IMR-90 (cell line): ENCODE measurements at regions not wholly inside any gene's neighbourhood (a gene's known extent, or its start where the extent isn't known, plus 50 kb on each side); places are given as distances from the start of the nearest gene placed in this dataset.

Experiments used
- ATAC-seq: fragments of 200-7000 bp; cut with Tn5 transposase; 2 replicates; pipeline ENCODE4 v1.9.1; 2020; ENCODE audit warnings: low read depth, mild to moderate bottlenecking, moderate library complexity
- BruUV-seq: library from RNA; stranded (reverse); fragments of 400-500 nt; replicated peaks from 2 replicates; lab custom pipeline; 2021; lab: Mats Ljungman, UMichigan
- CTCF ChIA-PET: fragments of 300-600 bp; formaldehyde crosslinking; extraction: SDS; loops from one replicate; lab custom pipeline; 2021; ENCODE audit warnings: antibody characterized with exemption; lab: Yijun Ruan, JAX
- POLR2A ChIA-PET: fragments of 300-600 bp; sonication (Branson Sonifier 250); formaldehyde crosslinking; loops from one replicate; lab custom pipeline; 2022; ENCODE audit warnings: antibody characterized with exemption; ENCODE audit not compliant: unreplicated experiment; lab: Charles Lee
- DNase-seq: peaks from one replicate; pipeline ENCODE4 v3.0.0; 2013
- H2AFZ ChIP-seq: replicated peaks from 2 replicates; pipeline ENCODE3; 2013; ENCODE audit warnings: low read length, mild to moderate bottlenecking; ENCODE audit not compliant: poor library complexity
- H2AK5ac ChIP-seq: 2 replicates; pipeline ENCODE4 v1.6.1; 2013; ENCODE audit warnings: low read depth, low read length, inconsistent platforms
- H2AK9ac ChIP-seq: replicated peaks from 2 replicates; pipeline ENCODE3; 2013; ENCODE audit warnings: mild to moderate bottlenecking, low read depth, low read length, moderate library complexity; ENCODE audit not compliant: poor library complexity
- H2BK120ac ChIP-seq: 2 replicates; pipeline ENCODE4 v1.6.1; 2013; ENCODE audit warnings: low read depth, low read length, inconsistent platforms
- H2BK15ac ChIP-seq: 3 replicates; pipeline ENCODE4 v1.6.1; 2013; ENCODE audit warnings: low read depth, low read length, inconsistent platforms
- H2BK20ac ChIP-seq: 2 replicates; pipeline ENCODE4 v1.6.1; 2013; ENCODE audit warnings: low read depth, mild to moderate bottlenecking, inconsistent platforms, low read length, moderate library complexity
- H2BK5ac ChIP-seq: 2 replicates; pipeline ENCODE4 v1.6.1; 2013; ENCODE audit warnings: mild to moderate bottlenecking, low read depth, low read length, inconsistent platforms; ENCODE audit not compliant: poor library complexity, severe bottlenecking
- H3K14ac ChIP-seq: replicated peaks from 2 replicates; pipeline ENCODE4 v1.6.1; 2013; ENCODE audit warnings: low read depth, low read length, inconsistent platforms
- H3K18ac ChIP-seq: 2 replicates; pipeline ENCODE4 v1.6.1; 2013; ENCODE audit warnings: low read depth, low read length, control low read depth
- H3K23ac ChIP-seq: 2 replicates; pipeline ENCODE4 v1.6.1; 2013; ENCODE audit warnings: low read depth, low read length, inconsistent platforms
- H3K27ac ChIP-seq: 2 replicates; pipeline ENCODE4 v1.5.1; 2013; ENCODE audit warnings: mild to moderate bottlenecking, control low read depth, low read length; ENCODE audit not compliant: insufficient read depth
- H3K27me3 ChIP-seq: 2 replicates; pipeline ENCODE4 v1.6.1; 2013; ENCODE audit warnings: low read length; ENCODE audit not compliant: control insufficient read depth, insufficient read depth
- H3K36me3 ChIP-seq: 2 replicates; pipeline ENCODE4 v1.6.1; 2013; ENCODE audit warnings: low read length, mixed read lengths; ENCODE audit not compliant: control insufficient read depth, insufficient read depth
- H3K4ac ChIP-seq: 2 replicates; pipeline ENCODE4 v1.6.1; 2013; ENCODE audit warnings: low read depth, low read length, inconsistent platforms
- H3K4me1 ChIP-seq: 2 replicates; pipeline ENCODE4 v1.6.1; 2013; ENCODE audit warnings: low read length, mixed read lengths; ENCODE audit not compliant: control insufficient read depth, insufficient read depth
- H3K4me2 ChIP-seq: 2 replicates; pipeline ENCODE4 v1.6.1; 2013; ENCODE audit warnings: low read depth, mild to moderate bottlenecking, control low read depth, low read length, moderate library complexity
- H3K4me3 ChIP-seq: 2 replicates; pipeline ENCODE4 v1.5.1; 2013; ENCODE audit warnings: low read depth, mild to moderate bottlenecking, control low read depth, low read length, moderate library complexity; ENCODE audit not compliant: insufficient read depth
- H3K56ac ChIP-seq: 2 replicates; pipeline ENCODE4 v1.6.1; 2013; ENCODE audit warnings: low read length, inconsistent platforms; ENCODE audit not compliant: insufficient read depth; ENCODE audit errors: extremely low read depth
- H3K79me1 ChIP-seq, 2 experiments: 2 replicates each; pipeline ENCODE4 v1.6.1; 2013; ENCODE audit warnings: low read length in 2 of 2, inconsistent platforms in 1 of 2, low read depth in 1 of 2
- H3K9ac ChIP-seq: 2 replicates; pipeline ENCODE4 v1.6.1; 2013; ENCODE audit warnings: low read depth, low read length, control low read depth
- H3K9me1 ChIP-seq: 2 replicates; pipeline ENCODE4 v1.6.1; 2013; ENCODE audit warnings: low read length, inconsistent platforms; ENCODE audit not compliant: insufficient read depth
- H3K9me3 ChIP-seq: 2 replicates; pipeline ENCODE4 v1.6.1; 2013; ENCODE audit warnings: low read length; ENCODE audit not compliant: control insufficient read depth, insufficient read depth
- H4K20me1 ChIP-seq: 2 replicates; pipeline ENCODE4 v1.6.1; 2013; ENCODE audit warnings: low read length, inconsistent platforms; ENCODE audit not compliant: insufficient read depth
- H4K5ac ChIP-seq: 2 replicates; pipeline ENCODE4 v1.6.1; 2013; ENCODE audit warnings: mild to moderate bottlenecking, low read depth, low read length, control low read depth
- H4K8ac ChIP-seq, 2 experiments: 2 replicates each; pipeline ENCODE4 v1.6.1; 2013; ENCODE audit warnings: low read depth in 2 of 2, low read length in 2 of 2, control low read depth in 1 of 2, inconsistent platforms in 1 of 2
- H4K91ac ChIP-seq: 2 replicates; pipeline ENCODE4 v1.6.1; 2013; ENCODE audit warnings: low read depth, low read length, inconsistent platforms; ENCODE audit not compliant: insufficient read depth
- CEBPB ChIP-seq: IDR thresholded peaks from 2 replicates; pipeline ENCODE4 v1.6.1; 2012; ENCODE audit warnings: low read depth, low read length, improper control_type of control experiment
- CHD1 ChIP-seq: IDR thresholded peaks from 2 replicates; pipeline ENCODE4 v1.6.1; 2012; ENCODE audit warnings: low read depth, low read length, improper control_type of control experiment
- MAFK ChIP-seq: IDR thresholded peaks from 2 replicates; pipeline ENCODE4 v1.6.1; 2012; ENCODE audit warnings: low read depth, low read length, improper control_type of control experiment
- MAZ ChIP-seq: IDR thresholded peaks from 2 replicates; pipeline ENCODE4 v1.6.1; 2012; ENCODE audit warnings: low read depth, mild to moderate bottlenecking, low read length, improper control_type of control experiment, moderate library complexity, borderline replicate concordance
- MXI1 ChIP-seq: IDR thresholded peaks from 2 replicates; pipeline ENCODE4 v1.6.1; 2012; ENCODE audit warnings: low read depth, mild to moderate bottlenecking, low read length, moderate library complexity, borderline replicate concordance
- POLR2A ChIP-seq: IDR thresholded peaks from 2 replicates; pipeline ENCODE4 v1.6.1; 2012; ENCODE audit warnings: mild to moderate bottlenecking, low read depth, low read length
- RCOR1 ChIP-seq: IDR thresholded peaks from 2 replicates; pipeline ENCODE4 v1.6.1; 2012; ENCODE audit warnings: mild to moderate bottlenecking, low read length, improper control_type of control experiment; ENCODE audit not compliant: insufficient replicate concordance
- RFX5 ChIP-seq: IDR thresholded peaks from 2 replicates; pipeline ENCODE4 v1.8.0; 2012; ENCODE audit warnings: low read depth, mild to moderate bottlenecking, low read length, moderate library complexity
- SMC3 ChIP-seq: fragments of 150-350 bp; IDR thresholded peaks from 2 replicates; pipeline ENCODE4 v1.6.1; 2016; ENCODE audit warnings: low read depth, mild to moderate bottlenecking, antibody characterized with exemption, low read length, moderate library complexity
- WGBS, 2 experiments: methylation state at CpG; one replicate each; pipeline versions ENCODE4 v1.1.5 to v1.1.7; 2013; ENCODE audit warnings: missing lambda C conversion rate in 2 of 2; ENCODE audit not compliant: insufficient read length in 1 of 2; ENCODE audit errors: extremely low coverage in 2 of 2; 5-methylcytosine and 5-hydroxymethylcytosine counted together
- dilution Hi-C: fragments of 300-500 bp; cut with HindIII; formaldehyde crosslinking; loops from one replicate; pipeline ENCODE4 v1.14.3; 2018; ENCODE audit warnings: low sequenced_read_pairs; ENCODE audit not compliant: unreplicated experiment
- in situ Hi-C: fragments of 300-500 bp; cut with MboI; formaldehyde crosslinking; loops from 3 replicates; pipeline ENCODE4 v1.14.3; 2019; ENCODE audit warnings: low sequenced_read_pairs, inconsistent platforms, mixed read lengths
- intact Hi-C: fragments of 100-400 bp; cut with micrococcal nuclease; formaldehyde crosslinking; loops from 2 replicates; pipeline ENCODE4 v1.10.0; 2022
- TF ChIP-seq, protein P1 (sequence below): fragments of 150-350 bp; IDR thresholded peaks from 2 replicates; pipeline ENCODE4 v1.6.1; 2016; ENCODE audit warnings: low read depth, mild to moderate bottlenecking, low read length, moderate library complexity, borderline replicate concordance
- TF ChIP-seq, protein P2 (sequence below): fragments of 150-350 bp; IDR thresholded peaks from 2 replicates; pipeline ENCODE4 v1.6.1; 2017; ENCODE audit warnings: mild to moderate bottlenecking, antibody characterized with exemption, low read length, low read depth

DNA sequence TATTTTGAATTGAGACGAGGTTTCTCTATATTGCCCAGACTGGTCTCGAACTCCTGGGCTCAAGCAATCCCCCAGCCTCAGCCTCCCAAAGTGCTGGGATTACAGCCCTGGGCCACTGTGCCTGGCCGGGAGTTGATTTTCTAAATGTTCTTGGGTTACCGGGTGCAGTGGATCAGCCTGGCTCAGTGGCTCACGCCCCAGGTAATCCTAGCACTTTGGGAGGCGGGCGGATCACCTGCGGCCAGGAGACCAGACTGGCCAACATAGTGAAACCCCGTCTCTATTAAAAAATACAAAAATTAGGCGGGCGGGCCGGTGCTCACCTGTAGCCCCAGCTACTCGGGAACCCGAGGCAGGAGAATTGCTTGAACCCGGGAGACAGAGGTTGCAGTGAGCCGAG is 106.9 kb upstream of the LARP1 start:
- H2AFZ ChIP-seq, result no peak overlapping the region
- H3K18ac ChIP-seq, result no peak overlapping the region
- no peak overlapping the region for H2BK120ac ChIP-seq
- H2BK5ac ChIP-seq, result no peak overlapping the region
- intact Hi-C loops, result no loop called here
- DNase-seq (no peak), ATAC-seq (no peak)
- peaks cover 5% of the 10 kb centered on the region for H3K27me3 ChIP-seq
- no peak overlapping the region for H2BK20ac ChIP-seq
- no TSS peak for BruUV-seq
- no peak overlapping the region for H2AK5ac ChIP-seq
- H3K79me1 ChIP-seq, result no peaks in the 10 kb centered on the region
- H3K4ac ChIP-seq, result no peak overlapping the region
- H3K9me1 ChIP-seq, result no peaks in the 10 kb centered on the region
- POLR2A ChIA-PET, result no interaction called here
- no peak overlapping the region for H2AK9ac ChIP-seq
- TF ChIP-seq MAFK (no peak), SMC3 (no peak), RFX5 (no peak), MAZ (no peak), RCOR1 (no peak), CEBPB (no peak), CHD1 (no peak), POLR2A (no peak), MXI1 (no peak)
- TF ChIP-seq, protein P1, sequence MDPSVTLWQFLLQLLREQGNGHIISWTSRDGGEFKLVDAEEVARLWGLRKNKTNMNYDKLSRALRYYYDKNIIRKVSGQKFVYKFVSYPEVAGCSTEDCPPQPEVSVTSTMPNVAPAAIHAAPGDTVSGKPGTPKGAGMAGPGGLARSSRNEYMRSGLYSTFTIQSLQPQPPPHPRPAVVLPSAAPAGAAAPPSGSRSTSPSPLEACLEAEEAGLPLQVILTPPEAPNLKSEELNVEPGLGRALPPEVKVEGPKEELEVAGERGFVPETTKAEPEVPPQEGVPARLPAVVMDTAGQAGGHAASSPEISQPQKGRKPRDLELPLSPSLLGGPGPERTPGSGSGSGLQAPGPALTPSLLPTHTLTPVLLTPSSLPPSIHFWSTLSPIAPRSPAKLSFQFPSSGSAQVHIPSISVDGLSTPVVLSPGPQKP, result no peak
- TF ChIP-seq, protein P2, sequence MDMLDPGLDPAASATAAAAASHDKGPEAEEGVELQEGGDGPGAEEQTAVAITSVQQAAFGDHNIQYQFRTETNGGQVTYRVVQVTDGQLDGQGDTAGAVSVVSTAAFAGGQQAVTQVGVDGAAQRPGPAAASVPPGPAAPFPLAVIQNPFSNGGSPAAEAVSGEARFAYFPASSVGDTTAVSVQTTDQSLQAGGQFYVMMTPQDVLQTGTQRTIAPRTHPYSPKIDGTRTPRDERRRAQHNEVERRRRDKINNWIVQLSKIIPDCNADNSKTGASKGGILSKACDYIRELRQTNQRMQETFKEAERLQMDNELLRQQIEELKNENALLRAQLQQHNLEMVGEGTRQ, result no peak
- H4K91ac ChIP-seq, result no peak overlapping the region
- no peak overlapping the region for H3K27ac ChIP-seq
- H4K20me1 ChIP-seq, result no peaks in the 10 kb centered on the region
- no peak overlapping the region for H3K4me3 ChIP-seq
- no peaks in the 10 kb centered on the region for H3K36me3 ChIP-seq
- H4K8ac ChIP-seq, result no peak overlapping the region
- H3K4me2 ChIP-seq, result no peak overlapping the region
- WGBS, 2 experiments, result 100% methylated on average over 2 of the region's 16 CpGs; no CpG with 5 or more reads in 1 of the 2 experiments
- 0 out of 2 replicates have a peak, but pooled peaks cover 2% of the 10 kb centered on the region for H3K4me1 ChIP-seq
- CTCF ChIA-PET, result no interaction called here
- no peak overlapping the region for H3K23ac ChIP-seq
- dilution Hi-C loops, result no loop called here
- no peak overlapping the region for H3K9ac ChIP-seq
- in situ Hi-C loops, result no loop called here
- no peak overlapping the region for H3K56ac ChIP-seq
- no peak overlapping the region for H3K14ac ChIP-seq
- H3K9me3 ChIP-seq, result peaks cover 4% of the 10 kb centered on the region; the same call in 1 of the 2 replicates
- H4K5ac ChIP-seq, result no peak overlapping the region
- no peak overlapping the region for H2BK15ac ChIP-seq
